ENCODE measurements at regions not wholly inside any gene's neighbourhood (a gene's known extent, or its start where the extent isn't known, plus 50 kb on each side); places are given as distances from the start of the nearest gene placed in this dataset.

DNA sequence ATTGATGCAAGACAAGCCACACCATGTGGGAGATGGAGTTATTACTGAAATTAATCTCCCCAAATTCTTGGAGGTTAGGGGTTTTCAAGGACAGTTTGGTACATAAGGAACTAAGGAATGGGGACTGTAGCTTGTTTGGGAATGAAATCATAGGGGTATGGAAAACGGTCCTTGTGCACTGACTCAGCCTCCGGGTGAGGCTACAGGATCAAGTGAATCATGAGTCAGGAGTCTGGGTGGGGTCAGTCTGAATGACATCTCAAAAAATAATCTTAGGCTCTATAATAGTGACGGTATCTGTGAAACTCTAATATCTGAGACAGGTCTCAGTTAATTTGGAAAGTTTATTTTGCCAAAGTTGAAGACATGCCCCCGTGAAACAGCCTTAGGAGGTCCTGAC, 128.5 kb upstream of the CYSLTR1 start:
- no peak for TF ChIP-seq SPI1 (IDR thresholded peaks at IDR 0.05; ENCODE audit: borderline replicate concordance, low read depth)
- TF ChIP-seq, protein P1, sequence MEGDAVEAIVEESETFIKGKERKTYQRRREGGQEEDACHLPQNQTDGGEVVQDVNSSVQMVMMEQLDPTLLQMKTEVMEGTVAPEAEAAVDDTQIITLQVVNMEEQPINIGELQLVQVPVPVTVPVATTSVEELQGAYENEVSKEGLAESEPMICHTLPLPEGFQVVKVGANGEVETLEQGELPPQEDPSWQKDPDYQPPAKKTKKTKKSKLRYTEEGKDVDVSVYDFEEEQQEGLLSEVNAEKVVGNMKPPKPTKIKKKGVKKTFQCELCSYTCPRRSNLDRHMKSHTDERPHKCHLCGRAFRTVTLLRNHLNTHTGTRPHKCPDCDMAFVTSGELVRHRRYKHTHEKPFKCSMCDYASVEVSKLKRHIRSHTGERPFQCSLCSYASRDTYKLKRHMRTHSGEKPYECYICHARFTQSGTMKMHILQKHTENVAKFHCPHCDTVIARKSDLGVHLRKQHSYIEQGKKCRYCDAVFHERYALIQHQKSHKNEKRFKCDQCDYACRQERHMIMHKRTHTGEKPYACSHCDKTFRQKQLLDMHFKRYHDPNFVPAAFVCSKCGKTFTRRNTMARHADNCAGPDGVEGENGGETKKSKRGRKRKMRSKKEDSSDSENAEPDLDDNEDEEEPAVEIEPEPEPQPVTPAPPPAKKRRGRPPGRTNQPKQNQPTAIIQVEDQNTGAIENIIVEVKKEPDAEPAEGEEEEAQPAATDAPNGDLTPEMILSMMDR (IDR thresholded peaks at IDR 0.05; ENCODE audit: insufficient read depth, low read length), result no peak
